ENCODE measurements at regions not wholly inside any gene's neighbourhood (a gene's known extent, or its start where the extent isn't known, plus 50 kb on each side); places are given as distances from the start of the nearest gene placed in this dataset.
A peak's percentile ranks its signal among the peaks of the same experiment; 100 is the strongest.

DNA sequence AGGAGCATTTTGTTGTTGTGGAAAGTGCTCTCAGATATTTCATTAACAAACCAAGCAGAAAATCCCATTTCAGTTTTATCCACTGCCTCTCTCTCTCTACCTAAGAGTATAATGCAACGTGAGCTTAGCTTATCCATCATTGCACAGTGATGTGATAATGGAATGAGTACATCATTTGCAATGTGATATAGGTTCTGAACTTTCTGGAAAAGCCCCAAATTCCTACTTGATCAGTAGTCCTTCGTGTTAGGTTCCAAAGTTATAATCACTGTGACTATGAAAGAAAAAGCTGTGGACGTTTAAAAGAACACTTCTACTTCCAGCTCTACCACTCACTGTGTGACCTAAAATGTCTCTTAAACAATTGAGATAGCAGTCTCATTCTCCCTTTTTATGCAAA, 76.4 kb upstream of the PRMT6 start:
- no peak overlapping the region for H3K27ac ChIP-seq (ENCODE audit: low read length)
- H2AFZ ChIP-seq (ENCODE audit: low read length), result no peak overlapping the region
- no peak overlapping the region for H3K9ac ChIP-seq (ENCODE audit: low read length)
- TF ChIP-seq, protein P1, sequence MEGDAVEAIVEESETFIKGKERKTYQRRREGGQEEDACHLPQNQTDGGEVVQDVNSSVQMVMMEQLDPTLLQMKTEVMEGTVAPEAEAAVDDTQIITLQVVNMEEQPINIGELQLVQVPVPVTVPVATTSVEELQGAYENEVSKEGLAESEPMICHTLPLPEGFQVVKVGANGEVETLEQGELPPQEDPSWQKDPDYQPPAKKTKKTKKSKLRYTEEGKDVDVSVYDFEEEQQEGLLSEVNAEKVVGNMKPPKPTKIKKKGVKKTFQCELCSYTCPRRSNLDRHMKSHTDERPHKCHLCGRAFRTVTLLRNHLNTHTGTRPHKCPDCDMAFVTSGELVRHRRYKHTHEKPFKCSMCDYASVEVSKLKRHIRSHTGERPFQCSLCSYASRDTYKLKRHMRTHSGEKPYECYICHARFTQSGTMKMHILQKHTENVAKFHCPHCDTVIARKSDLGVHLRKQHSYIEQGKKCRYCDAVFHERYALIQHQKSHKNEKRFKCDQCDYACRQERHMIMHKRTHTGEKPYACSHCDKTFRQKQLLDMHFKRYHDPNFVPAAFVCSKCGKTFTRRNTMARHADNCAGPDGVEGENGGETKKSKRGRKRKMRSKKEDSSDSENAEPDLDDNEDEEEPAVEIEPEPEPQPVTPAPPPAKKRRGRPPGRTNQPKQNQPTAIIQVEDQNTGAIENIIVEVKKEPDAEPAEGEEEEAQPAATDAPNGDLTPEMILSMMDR (IDR thresholded peaks at IDR 0.05; ENCODE audit: low read length), result no peak
- TF ChIP-seq EZH2 (optimal IDR thresholded peaks at IDR 0.05; ENCODE audit: low read depth, low read length), result no peak
- no peak for TF ChIP-seq EZH2phosphoT487 (IDR thresholded peaks at IDR 0.05; ENCODE audit: low read length)
- no peaks in the 10 kb centered on the region for H4K20me1 ChIP-seq (ENCODE audit: insufficient read depth, low read length)
- H3F3A ChIP-seq (ENCODE audit: insufficient read depth, low read length), result no peaks in the 10 kb centered on the region
- H3K36me3 ChIP-seq (replicated peaks; ENCODE audit: insufficient read depth, low read length), result no peaks in the 10 kb centered on the region
- H3K79me2 ChIP-seq (ENCODE audit: low read length), result no peaks in the 10 kb centered on the region
- no peaks in the 10 kb centered on the region for H3K4me1 ChIP-seq (ENCODE audit: low read length)
- no peak overlapping the region for H3K4me3 ChIP-seq (ENCODE audit: low read length)
- H3K4me2 ChIP-seq (ENCODE audit: low read depth, low read length), result no peak overlapping the region
- H3K9me2 ChIP-seq (replicated peaks; ENCODE audit: insufficient read depth, low read length), result no peaks in the 10 kb centered on the region
- no peak for DNase-seq
- H3K9me3 ChIP-seq (replicated peaks; ENCODE audit: insufficient read depth, low read length), result no peaks in the 10 kb centered on the region
- no peaks in the 10 kb centered on the region for H3K27me3 ChIP-seq (replicated peaks; ENCODE audit: insufficient read depth, low read length)

DNA sequence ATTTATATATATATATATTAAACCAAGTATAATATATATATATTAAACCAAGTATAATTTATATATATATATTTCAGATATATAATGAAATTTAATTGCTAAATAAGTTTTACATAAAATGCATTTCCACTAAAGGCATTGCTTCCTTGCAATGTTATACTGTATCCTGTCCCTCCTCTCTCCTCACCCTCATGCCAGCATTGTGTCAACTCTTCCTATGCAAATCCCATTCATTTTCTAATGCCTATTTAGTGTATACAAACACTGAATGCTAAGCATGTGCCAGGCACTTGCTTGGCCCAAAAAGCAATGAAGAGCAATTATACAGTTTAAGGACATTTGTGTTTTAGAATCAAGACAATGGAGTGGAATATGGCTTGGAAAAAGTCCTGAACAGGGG, 71.7 kb upstream of the PRMT6 start:
- Histone ChIP-seq H2AFZ (ENCODE audit: low read length) (no peak overlapping the region), H3K4me3 (ENCODE audit: low read length) (no peak overlapping the region), H3K27me3 (replicated peaks; ENCODE audit: insufficient read depth, low read length) (no peaks in the 10 kb centered on the region), H3K4me2 (ENCODE audit: low read depth, low read length) (no peak overlapping the region), H3K9me2 (replicated peaks; ENCODE audit: insufficient read depth, low read length) (no peaks in the 10 kb centered on the region), H3K79me2 (ENCODE audit: low read length) (no peaks in the 10 kb centered on the region), H3K4me1 (ENCODE audit: low read length) (no peaks in the 10 kb centered on the region), H3F3A (ENCODE audit: insufficient read depth, low read length) (no peaks in the 10 kb centered on the region), H3K27ac (ENCODE audit: low read length) (no peak overlapping the region), H4K20me1 (ENCODE audit: insufficient read depth, low read length) (no peaks in the 10 kb centered on the region), H3K9me3 (replicated peaks; ENCODE audit: insufficient read depth, low read length) (no peaks in the 10 kb centered on the region), H3K36me3 (replicated peaks; ENCODE audit: insufficient read depth, low read length) (no peaks in the 10 kb centered on the region), H3K9ac (ENCODE audit: low read length) (no peak overlapping the region)
- TF ChIP-seq EZH2phosphoT487 (IDR thresholded peaks at IDR 0.05; ENCODE audit: low read length) (no peak), EZH2 (optimal IDR thresholded peaks at IDR 0.05; ENCODE audit: low read depth, low read length) (no peak)
- TF ChIP-seq, protein P1 (IDR thresholded peaks at IDR 0.05; ENCODE audit: low read length), result no peak
- DNase-seq, result no peak

DNA sequence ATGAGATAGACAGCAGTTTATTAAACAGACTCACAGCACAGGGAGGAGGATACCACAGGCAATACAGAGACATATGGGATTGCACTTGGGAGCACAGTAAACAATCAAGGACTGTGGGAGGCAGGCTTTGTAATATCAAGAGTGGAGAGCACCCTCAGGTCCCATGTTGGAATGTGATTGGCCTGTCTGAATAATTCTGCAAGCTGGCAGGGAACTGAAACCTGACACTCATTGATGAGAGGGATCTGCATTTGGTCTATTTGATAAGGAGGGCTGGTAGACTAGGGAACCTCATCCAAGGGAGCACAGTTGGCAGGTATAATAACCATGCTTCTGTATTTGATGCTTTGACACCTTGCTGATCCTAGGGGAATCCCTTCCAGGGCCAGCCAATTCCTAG, 69.9 kb upstream of the PRMT6 start:
- Histone ChIP-seq H3K9ac (ENCODE audit: low read length) (no peak overlapping the region), H3K4me1 (ENCODE audit: low read length) (no peaks in the 10 kb centered on the region), H3K4me2 (ENCODE audit: low read depth, low read length) (no peak overlapping the region), H3K4me3 (ENCODE audit: low read length) (no peak overlapping the region), H3K36me3 (replicated peaks; ENCODE audit: insufficient read depth, low read length) (no peaks in the 10 kb centered on the region), H3K9me3 (replicated peaks; ENCODE audit: insufficient read depth, low read length) (no peaks in the 10 kb centered on the region), H3K27ac (ENCODE audit: low read length) (no peak overlapping the region), H3K79me2 (ENCODE audit: low read length) (no peaks in the 10 kb centered on the region), H3F3A (ENCODE audit: insufficient read depth, low read length) (no peaks in the 10 kb centered on the region), H3K9me2 (replicated peaks; ENCODE audit: insufficient read depth, low read length) (no peaks in the 10 kb centered on the region), H2AFZ (ENCODE audit: low read length) (no peak overlapping the region), H4K20me1 (ENCODE audit: insufficient read depth, low read length) (no peaks in the 10 kb centered on the region), H3K27me3 (replicated peaks; ENCODE audit: insufficient read depth, low read length) (no peaks in the 10 kb centered on the region)
- TF ChIP-seq EZH2 (optimal IDR thresholded peaks at IDR 0.05; ENCODE audit: low read depth, low read length) (no peak), EZH2phosphoT487 (IDR thresholded peaks at IDR 0.05; ENCODE audit: low read length) (no peak)
- no peak for DNase-seq

DNA sequence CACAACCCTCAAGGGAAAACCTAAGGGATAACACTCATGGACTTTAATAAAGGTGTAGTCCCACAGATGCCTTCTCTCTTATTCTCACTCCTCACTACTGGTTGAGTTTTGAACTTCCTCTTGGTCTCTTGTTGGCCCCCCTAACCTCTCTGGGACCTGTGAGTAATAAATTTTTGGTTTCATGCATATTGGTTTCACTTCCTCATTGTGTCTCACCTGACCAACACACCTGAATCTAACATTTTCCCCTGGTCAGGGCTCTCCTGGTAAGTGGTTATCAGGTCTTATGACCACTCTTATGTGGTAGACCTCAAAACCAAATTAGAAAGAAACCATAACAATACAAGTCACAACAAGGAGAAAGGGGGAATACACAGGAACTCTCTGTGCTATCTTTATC, 60.5 kb upstream of the PRMT6 start:
- peak; percentile 76 for DNase-seq
- H3K27ac ChIP-seq (ENCODE audit: low read length), result no peak overlapping the region
- no peaks in the 10 kb centered on the region for H3F3A ChIP-seq (ENCODE audit: insufficient read depth, low read length)
- no peak overlapping the region for H2AFZ ChIP-seq (ENCODE audit: low read length)
- no peaks in the 10 kb centered on the region for H4K20me1 ChIP-seq (ENCODE audit: insufficient read depth, low read length)
- H3K4me3 ChIP-seq (ENCODE audit: low read length), result no peak overlapping the region
- H3K9ac ChIP-seq (ENCODE audit: low read length), result no peak overlapping the region
- H3K36me3 ChIP-seq (replicated peaks; ENCODE audit: insufficient read depth, low read length), result no peaks in the 10 kb centered on the region
- no peaks in the 10 kb centered on the region for H3K79me2 ChIP-seq (ENCODE audit: low read length)
- TF ChIP-seq EZH2phosphoT487 (IDR thresholded peaks at IDR 0.05; ENCODE audit: low read length) (no peak), EZH2 (optimal IDR thresholded peaks at IDR 0.05; ENCODE audit: low read depth, low read length) (no peak)
- TF ChIP-seq, protein P1 (IDR thresholded peaks at IDR 0.05; ENCODE audit: low read length), result no peak
- H3K9me3 ChIP-seq (replicated peaks; ENCODE audit: insufficient read depth, low read length), result no peaks in the 10 kb centered on the region
- no peaks in the 10 kb centered on the region for H3K27me3 ChIP-seq (replicated peaks; ENCODE audit: insufficient read depth, low read length)
- H3K4me2 ChIP-seq (ENCODE audit: low read depth, low read length), result no peak overlapping the region
- H3K4me1 ChIP-seq (ENCODE audit: low read length), result 0 out of 2 replicates have a peak, but pooled peaks cover 5% of the 10 kb centered on the region
- no peaks in the 10 kb centered on the region for H3K9me2 ChIP-seq (replicated peaks; ENCODE audit: insufficient read depth, low read length)

All from MM.1S (cell line).